Astrocyte (in vitro differentiated cells and primary cell): ENCODE measurements at regions not wholly inside any gene's neighbourhood (a gene's known extent, or its start where the extent isn't known, plus 50 kb on each side); places are given as distances from the start of the nearest gene placed in this dataset.

Experiments used
- DNase-seq: peaks from one replicate; pipeline ENCODE4 v3.0.0-alpha.2; 2010; ENCODE audit warnings: low read depth
- FAIRE-seq: peaks from 2 replicates; lab custom pipeline; 2011; peaks lifted over from hg19 to GRCh38; lab: Jason Lieb, UNC
- H2AFZ ChIP-seq: 2 replicates; pipeline ENCODE4 v1.6.0; 2012; ENCODE audit warnings: low read depth, low read length, inconsistent platforms
- H3K27ac ChIP-seq: 2 replicates; pipeline ENCODE4 v1.5.1; 2011; ENCODE audit warnings: low read depth, low read length, inconsistent platforms
- H3K27me3 ChIP-seq: 2 replicates; pipeline ENCODE4 v1.6.0; 2011; ENCODE audit warnings: low read length, inconsistent platforms; ENCODE audit not compliant: insufficient read depth
- H3K36me3 ChIP-seq: 2 replicates; pipeline ENCODE4 v1.5.1; 2011; ENCODE audit warnings: low read length, inconsistent platforms; ENCODE audit not compliant: insufficient read depth
- H3K4me1 ChIP-seq: 2 replicates; pipeline ENCODE4 v1.5.1; 2011; ENCODE audit warnings: low read length, inconsistent platforms; ENCODE audit not compliant: insufficient read depth
- H3K4me2 ChIP-seq: 2 replicates; pipeline ENCODE4 v1.6.0; 2012; ENCODE audit warnings: low read length, inconsistent platforms
- H3K4me3 ChIP-seq: 2 replicates; pipeline ENCODE4 v1.5.1; 2011; ENCODE audit warnings: low read depth, mild to moderate bottlenecking, low read length, inconsistent platforms; ENCODE audit not compliant: insufficient read depth
- H3K79me2 ChIP-seq: 2 replicates; pipeline ENCODE4 v1.6.0; 2012; ENCODE audit warnings: mild to moderate bottlenecking, low read length, inconsistent platforms; ENCODE audit not compliant: insufficient read depth
- H3K9ac ChIP-seq: 2 replicates; pipeline ENCODE4 v1.6.0; 2012; ENCODE audit warnings: mild to moderate bottlenecking, low read length, inconsistent platforms
- H3K9me3 ChIP-seq: 2 replicates; pipeline ENCODE4 v1.5.1; 2012; ENCODE audit warnings: low read depth, mild to moderate bottlenecking, low read length, inconsistent platforms; ENCODE audit not compliant: insufficient read depth
- H4K20me1 ChIP-seq: 2 replicates; pipeline ENCODE4 v1.6.0; 2012; ENCODE audit warnings: low read length, inconsistent platforms; ENCODE audit not compliant: insufficient read depth
- H3K27ac Mint-ChIP-seq: one replicate; pipeline ENCODE4 v1.8.0; 2021; ENCODE audit warnings: mild to moderate bottlenecking, mixed read lengths; ENCODE audit not compliant: unreplicated experiment
- H3K27me3 Mint-ChIP-seq: one replicate; pipeline ENCODE4 v1.8.0; 2021; ENCODE audit warnings: low read depth, mixed read lengths; ENCODE audit not compliant: unreplicated experiment
- H3K36me3 Mint-ChIP-seq: one replicate; pipeline ENCODE4 v1.8.0; 2021; ENCODE audit warnings: low read depth, mixed read lengths; ENCODE audit not compliant: unreplicated experiment
- H3K4me1 Mint-ChIP-seq: one replicate; pipeline ENCODE4 v1.8.0; 2021; ENCODE audit warnings: low read depth, mixed read lengths; ENCODE audit not compliant: unreplicated experiment
- H3K4me3 Mint-ChIP-seq: one replicate; pipeline ENCODE4 v1.8.0; 2021; ENCODE audit warnings: mild to moderate bottlenecking, moderate library complexity, mixed read lengths; ENCODE audit not compliant: unreplicated experiment
- H3K9me3 Mint-ChIP-seq: one replicate; pipeline ENCODE4 v1.8.0; 2021; ENCODE audit warnings: mild to moderate bottlenecking, mixed read lengths; ENCODE audit not compliant: unreplicated experiment
- EZH2 ChIP-seq: IDR thresholded peaks from 2 replicates; pipeline ENCODE4 v1.6.1; 2012; ENCODE audit warnings: mild to moderate bottlenecking, low read length, inconsistent platforms; ENCODE audit not compliant: insufficient read depth
- TF ChIP-seq, protein P1 (sequence below): IDR thresholded peaks from 2 replicates; pipeline ENCODE4 v1.5.1; 2011; ENCODE audit warnings: low read depth, mild to moderate bottlenecking, inconsistent platforms, low read length, moderate library complexity; ENCODE audit not compliant: insufficient read depth

DNA sequence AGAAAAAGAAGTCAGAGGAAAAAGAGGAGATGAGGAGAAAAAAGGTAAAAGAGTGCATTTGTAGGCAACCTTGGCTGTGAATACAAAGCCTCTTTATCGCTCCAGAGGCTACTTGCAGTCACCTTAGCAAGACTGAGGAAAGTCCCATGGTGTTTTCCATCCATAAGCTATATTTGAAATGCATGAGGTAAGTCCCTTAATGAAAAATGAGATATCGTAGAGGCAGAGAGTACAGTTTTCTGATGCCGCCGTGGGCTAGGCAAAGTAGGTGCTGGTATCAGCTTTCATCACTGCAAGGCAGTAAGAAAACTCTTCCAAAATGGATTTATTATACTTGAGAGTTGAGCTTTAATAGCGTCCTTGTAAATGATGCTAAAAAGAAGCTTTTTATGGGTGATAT is 186.8 kb downstream of the ASCL1 start:
- TF ChIP-seq, protein P1, sequence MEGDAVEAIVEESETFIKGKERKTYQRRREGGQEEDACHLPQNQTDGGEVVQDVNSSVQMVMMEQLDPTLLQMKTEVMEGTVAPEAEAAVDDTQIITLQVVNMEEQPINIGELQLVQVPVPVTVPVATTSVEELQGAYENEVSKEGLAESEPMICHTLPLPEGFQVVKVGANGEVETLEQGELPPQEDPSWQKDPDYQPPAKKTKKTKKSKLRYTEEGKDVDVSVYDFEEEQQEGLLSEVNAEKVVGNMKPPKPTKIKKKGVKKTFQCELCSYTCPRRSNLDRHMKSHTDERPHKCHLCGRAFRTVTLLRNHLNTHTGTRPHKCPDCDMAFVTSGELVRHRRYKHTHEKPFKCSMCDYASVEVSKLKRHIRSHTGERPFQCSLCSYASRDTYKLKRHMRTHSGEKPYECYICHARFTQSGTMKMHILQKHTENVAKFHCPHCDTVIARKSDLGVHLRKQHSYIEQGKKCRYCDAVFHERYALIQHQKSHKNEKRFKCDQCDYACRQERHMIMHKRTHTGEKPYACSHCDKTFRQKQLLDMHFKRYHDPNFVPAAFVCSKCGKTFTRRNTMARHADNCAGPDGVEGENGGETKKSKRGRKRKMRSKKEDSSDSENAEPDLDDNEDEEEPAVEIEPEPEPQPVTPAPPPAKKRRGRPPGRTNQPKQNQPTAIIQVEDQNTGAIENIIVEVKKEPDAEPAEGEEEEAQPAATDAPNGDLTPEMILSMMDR: no peak
- TF ChIP-seq EZH2: no peak
- Histone ChIP-seq H3K4me1 (no peaks in the 10 kb centered on the region), H3K27ac (no peak overlapping the region), H3K9ac (no peak overlapping the region), H3K36me3 (no peaks in the 10 kb centered on the region), H4K20me1 (no peaks in the 10 kb centered on the region), H3K9me3 (no peaks in the 10 kb centered on the region), H3K4me3 (no peak overlapping the region), H3K27me3 (no peaks in the 10 kb centered on the region), H2AFZ (no peak overlapping the region), H3K4me2 (no peak overlapping the region), H3K79me2 (no peaks in the 10 kb centered on the region)
- Mint-ChIP-seq H3K36me3 (no peaks in the 10 kb centered on the region), H3K27me3 (no peaks in the 10 kb centered on the region), H3K4me1 (peaks cover 1% of the 10 kb centered on the region), H3K4me3 (no peak overlapping the region), H3K9me3 (no peaks in the 10 kb centered on the region), H3K27ac (no peak overlapping the region)
- DNase-seq: no peak
- no peak for FAIRE-seq

GRCh38 chr12:103160622-103161021 is 203.1 kb downstream of the ASCL1 start:
- no peak for DNase-seq
- Histone ChIP-seq H3K9ac (no peak overlapping the region), H3K27ac (no peak overlapping the region), H3K27me3 (no peaks in the 10 kb centered on the region), H3K4me3 (no peak overlapping the region), H3K9me3 (no peaks in the 10 kb centered on the region), H4K20me1 (no peaks in the 10 kb centered on the region), H3K4me2 (no peak overlapping the region), H3K36me3 (no peaks in the 10 kb centered on the region), H3K79me2 (no peaks in the 10 kb centered on the region), H3K4me1 (no peaks in the 10 kb centered on the region), H2AFZ (no peak overlapping the region)
- Mint-ChIP-seq H3K27me3 (peaks cover 8% of the 10 kb centered on the region), H3K4me1 (no peaks in the 10 kb centered on the region), H3K36me3 (no peaks in the 10 kb centered on the region), H3K9me3 (no peaks in the 10 kb centered on the region), H3K4me3 (no peak overlapping the region), H3K27ac (no peak overlapping the region)
- TF ChIP-seq, protein P1: no peak
- TF ChIP-seq EZH2: no peak
- no peak for FAIRE-seq

DNA sequence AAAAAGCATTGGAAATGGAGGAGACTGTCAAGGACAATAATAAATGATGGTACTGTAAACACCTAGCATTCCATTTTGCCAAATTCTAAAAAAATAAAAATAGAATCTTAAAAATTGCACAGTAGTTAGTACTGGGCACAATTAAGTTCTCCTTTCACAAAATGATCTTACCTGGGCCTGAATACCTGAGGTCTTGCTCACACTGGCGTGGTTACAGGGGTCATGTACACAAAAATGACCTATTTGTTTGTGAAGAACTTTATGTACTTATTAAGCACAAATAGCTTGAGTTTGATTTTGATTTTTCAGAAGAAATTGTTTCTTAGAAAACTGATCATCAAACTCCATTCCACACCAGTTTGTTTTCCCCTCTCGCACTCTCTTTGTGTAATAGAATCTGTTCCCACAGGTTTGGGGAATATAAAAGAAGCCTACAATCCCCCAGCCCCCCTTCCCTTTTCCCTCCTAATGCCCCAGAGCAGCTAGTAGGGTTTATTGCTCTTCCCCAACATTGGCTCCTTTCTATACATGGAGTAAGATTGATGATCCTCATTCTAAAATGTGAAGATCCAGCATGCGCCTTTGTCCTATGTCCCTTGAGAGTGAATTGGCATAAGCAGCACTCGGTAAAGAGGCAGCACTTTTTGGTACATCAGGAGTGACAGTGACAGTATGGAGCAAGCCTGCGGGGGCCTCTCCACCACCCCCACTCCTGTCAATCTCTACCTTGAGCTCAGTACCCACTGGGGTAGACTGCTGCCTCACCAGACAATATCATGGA is 204.3 kb downstream of the ASCL1 start:
- Histone ChIP-seq H3K9me3 (no peaks in the 10 kb centered on the region), H2AFZ (no peak overlapping the region), H3K27me3 (no peaks in the 10 kb centered on the region), H3K4me3 (no peak overlapping the region), H3K36me3 (no peaks in the 10 kb centered on the region), H3K4me2 (no peak overlapping the region), H3K9ac (no peak overlapping the region), H3K4me1 (no peaks in the 10 kb centered on the region), H3K27ac (no peak overlapping the region), H3K79me2 (no peaks in the 10 kb centered on the region), H4K20me1 (no peaks in the 10 kb centered on the region)
- TF ChIP-seq EZH2: no peak
- H3K4me1 Mint-ChIP-seq: no peaks in the 10 kb centered on the region
- H3K9me3 Mint-ChIP-seq: no peaks in the 10 kb centered on the region
- H3K27me3 Mint-ChIP-seq: peaks cover 8% of the 10 kb centered on the region
- H3K4me3 Mint-ChIP-seq: no peak overlapping the region
- no peak overlapping the region for H3K27ac Mint-ChIP-seq
- DNase-seq (no peak), FAIRE-seq (no peak)
- H3K36me3 Mint-ChIP-seq: no peaks in the 10 kb centered on the region
